HG03103 (cell line): ENCODE measurements at regions not wholly inside any gene's neighbourhood (a gene's known extent, or its start where the extent isn't known, plus 50 kb on each side); places are given as distances from the start of the nearest gene placed in this dataset.

Experiments used
- ATAC-seq: cut with Tn5 transposase; IDR thresholded peaks from one replicate; pipeline ENCODE4 v1.9.1; 2021; ENCODE audit warnings: low read depth; ENCODE audit not compliant: unreplicated experiment

DNA sequence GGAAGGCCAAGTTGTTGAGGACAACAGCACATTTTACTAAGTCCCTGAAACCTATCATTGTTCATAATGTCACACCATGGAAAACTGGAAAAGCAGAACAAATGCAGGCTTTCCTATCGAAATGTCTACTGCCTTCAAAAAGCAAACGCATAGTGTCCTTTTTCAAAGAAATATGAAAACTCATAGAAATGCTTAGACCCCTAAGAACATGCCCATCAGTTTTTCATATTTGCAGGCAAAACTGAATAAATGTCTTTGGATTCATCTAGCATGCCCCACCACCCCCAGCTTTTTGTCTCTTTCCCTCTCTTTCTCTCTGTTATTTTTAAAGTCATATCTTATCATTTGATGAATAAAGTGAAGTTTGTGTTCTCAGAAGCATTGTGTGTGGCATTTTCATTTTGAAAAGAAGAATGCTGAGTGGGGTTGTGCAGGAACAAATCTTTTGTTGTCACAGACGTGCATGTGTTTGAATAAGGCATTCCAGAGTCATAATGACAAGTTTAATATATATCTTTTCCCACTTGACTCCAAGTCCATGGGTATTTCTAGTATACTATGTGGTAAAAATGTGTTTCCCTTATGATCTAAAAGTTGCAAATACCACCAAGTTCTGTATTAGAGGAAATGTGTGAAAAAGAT, 2180.0 kb upstream of the PIK3C3 start:
- no peak for ATAC-seq

DNA sequence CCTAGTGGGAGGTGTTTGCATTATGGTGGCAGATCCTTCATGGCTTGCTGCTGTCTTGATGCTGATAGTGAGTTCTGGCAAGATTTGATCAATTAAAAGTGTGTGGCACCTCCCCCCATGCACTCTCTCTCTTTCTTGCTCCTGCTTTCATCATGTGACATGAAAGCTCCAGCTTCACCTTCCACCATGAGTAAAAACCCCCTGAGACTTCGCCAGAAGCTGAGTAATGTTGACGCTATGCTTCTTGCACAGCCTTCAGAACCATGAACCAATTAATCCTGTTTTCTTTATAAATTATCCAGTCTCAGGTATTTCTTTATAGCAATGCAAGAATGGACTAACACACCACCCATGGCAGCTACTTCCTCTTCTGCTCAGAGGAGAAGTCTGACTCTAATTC, 2181.4 kb upstream of the PIK3C3 start:
- no peak for ATAC-seq

DNA sequence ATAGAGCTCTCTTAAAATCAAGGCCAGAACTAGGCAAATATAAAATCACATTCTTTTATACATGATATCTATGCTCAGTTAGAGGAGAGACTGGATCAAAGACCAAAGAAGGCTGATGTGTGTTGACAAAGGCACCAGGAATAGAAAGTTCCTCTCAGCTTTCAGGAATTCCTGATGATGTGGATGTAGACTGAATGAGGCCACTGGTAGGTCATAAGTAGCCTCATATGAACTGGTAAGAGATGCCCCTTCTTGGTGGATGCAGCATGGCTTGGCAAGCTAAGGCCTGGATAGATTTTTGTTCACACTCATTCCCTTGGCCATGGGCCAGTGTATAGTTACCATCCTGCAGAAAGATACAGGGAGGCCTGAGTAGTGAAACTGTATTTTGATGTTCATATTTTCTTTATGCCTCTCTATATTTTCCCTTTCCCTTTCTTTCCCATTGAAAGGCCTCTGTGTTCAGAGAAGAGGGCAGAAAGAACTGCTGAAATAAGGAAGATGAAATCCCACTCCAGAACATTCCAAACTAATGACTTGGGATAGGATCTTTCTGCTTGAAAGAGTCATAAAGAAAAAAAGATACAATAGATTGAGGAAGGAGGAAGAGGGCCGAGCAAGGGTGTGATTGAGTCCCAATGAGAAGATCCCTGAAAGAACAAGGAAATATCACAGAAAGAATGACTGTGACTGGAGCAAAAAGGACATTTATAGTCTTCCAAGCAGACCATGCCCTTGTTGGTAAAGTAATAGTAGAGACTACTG, 2182.7 kb upstream of the PIK3C3 start:
- ATAC-seq: no peak

DNA sequence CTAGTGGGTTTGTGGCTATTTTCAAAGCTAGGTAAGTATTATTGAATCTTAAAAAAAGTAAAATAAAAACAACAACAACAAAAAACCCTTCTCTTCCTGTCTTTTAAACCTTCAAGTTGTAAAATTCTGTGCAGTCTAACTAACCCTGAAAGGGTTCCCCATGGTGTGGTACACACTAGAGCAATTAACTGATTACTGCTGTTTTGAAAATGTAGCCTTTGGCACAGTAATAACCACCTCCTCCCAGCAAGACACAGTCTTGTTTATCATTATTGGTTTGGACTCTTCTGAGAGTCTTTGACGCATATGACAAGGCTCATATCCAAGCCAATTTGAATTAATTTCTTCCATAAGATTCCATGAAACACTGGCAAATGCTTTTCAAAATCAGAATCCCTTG, 2184.6 kb upstream of the PIK3C3 start:
- no peak for ATAC-seq

DNA sequence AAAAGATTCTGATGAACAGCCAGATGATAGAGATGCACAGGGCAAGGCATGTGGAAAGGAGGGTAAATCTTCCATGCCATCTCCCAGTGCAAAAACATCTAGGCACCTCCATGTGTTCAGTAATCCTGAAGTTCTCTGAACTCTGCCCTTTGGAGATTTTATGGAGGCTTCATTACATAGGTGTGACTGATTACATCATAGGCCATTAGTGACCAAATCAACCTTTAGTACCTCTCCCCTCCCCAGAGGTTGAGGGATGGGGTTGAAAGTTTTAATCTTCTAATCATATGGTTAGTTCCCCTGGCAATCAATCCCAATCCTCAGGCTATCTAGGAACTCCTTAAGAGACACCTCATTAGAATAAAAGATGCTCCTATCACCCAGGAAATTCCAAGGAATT, 2190.2 kb upstream of the PIK3C3 start:
- ATAC-seq: no peak

DNA sequence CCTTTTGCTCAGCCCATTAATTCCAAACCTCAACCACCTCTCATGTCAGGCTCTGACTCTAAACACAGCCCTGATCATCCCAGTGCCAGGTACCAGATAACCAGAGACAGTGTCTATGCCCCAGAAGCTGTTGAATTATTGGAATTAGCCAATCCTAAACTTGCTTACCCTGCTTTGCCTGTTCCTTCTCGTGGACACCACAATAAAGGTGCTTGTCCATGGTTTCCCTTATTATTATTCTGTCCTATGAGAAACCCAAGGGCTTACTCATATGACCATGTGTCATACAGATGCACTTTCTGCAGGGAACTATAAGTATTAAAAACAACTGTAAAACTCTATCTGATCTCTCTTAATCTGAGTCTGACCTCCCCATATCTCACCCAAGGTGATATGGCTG, 2193.8 kb upstream of the PIK3C3 start:
- ATAC-seq: no peak

DNA sequence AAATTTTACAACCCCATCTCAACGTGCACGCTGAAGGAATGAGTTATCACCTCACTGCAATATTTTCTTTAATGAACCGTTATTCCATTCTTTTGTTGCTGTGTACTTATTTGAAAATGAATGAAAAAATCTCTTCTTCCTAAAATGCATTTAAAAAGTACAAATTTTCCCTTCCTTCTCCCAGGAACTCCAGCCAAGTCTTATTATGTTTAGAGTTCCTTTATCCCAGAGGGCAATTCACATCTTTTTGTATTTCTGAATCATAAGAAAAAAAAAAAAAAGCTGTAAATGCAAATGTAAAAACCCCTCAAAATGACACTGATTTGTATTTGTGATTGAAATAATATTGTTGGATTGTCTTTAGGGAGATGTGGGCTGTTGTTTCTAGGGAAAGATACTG, 2194.3 kb upstream of the CELF4 start:
- no peak for ATAC-seq

DNA sequence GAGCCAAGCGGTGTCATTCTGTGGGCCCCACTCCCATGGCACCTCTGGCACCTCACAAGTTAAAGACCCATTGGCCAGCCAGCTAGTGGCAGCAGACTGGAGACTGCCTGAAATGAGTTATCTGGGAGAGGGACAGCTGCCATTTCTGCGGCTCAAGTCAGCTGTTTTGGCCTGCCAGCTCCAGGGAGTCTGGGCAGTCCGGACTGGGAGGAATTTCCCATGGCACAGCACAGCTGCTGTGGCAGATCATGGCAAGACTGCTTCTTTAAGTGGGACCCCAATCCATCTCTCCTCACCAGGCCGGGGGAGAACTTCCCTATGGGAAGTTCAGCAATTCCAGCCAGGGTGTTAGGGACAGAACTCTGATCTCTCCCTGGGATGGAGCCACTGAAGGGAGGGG, 2187.6 kb upstream of the CELF4 start:
- ATAC-seq: no peak

DNA sequence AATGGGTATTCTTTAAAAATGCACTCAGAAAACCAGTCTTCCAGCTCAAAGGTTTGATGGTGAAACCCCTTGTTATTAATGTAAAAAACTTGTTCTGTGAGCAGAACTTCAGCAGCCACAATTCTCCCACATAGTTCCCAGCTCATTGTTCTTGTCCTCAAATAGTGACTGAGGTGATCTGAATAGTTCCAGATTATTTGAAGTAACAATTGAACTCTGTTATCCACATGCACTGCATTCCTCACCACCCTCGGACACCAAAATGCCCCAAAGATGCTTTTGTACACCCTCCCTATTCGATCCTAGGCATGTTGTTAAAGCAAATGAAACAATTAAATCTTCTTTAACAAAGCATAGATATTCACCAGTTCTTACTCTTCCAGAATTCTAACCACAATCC, 2186.8 kb upstream of the CELF4 start:
- no peak for ATAC-seq

DNA sequence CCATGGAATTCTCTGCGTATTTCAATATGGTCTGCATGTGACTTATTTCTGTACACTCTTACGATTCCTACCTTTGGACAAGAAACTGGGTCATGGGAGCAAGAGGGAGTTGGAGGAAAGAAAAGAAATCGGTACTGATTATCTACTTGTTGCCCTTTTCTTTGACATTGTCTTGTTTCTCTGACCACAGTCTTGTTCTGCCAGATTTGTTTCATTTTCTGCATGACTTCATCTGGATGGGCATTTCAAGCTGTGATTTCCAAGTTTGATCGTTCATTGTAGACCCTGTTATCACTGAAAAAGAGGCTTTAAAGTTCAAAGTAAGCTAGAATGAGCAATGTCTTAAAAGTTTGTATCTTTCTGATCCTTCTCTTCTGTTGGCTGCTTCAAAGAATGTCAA, 2186.3 kb upstream of the CELF4 start:
- ATAC-seq: no peak

DNA sequence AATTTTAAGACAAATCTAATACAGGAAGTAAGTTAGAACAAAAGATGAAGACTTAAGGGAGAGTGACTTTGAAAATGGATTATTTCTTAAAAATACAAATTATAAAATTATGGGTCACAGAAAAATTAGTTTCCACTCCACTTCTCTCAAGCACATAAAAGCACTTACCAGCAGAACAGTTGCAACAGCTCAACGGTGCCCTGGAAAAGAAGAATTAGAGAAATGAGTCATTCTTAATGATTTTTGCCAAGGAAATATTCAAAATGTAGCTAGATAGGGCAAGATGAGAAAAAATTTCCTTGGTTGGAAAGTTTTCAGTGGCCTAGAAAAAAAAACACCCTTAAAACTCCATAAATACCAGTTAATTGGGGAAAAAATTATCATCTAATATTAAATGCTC, 2185.6 kb upstream of the CELF4 start:
- ATAC-seq: no peak

DNA sequence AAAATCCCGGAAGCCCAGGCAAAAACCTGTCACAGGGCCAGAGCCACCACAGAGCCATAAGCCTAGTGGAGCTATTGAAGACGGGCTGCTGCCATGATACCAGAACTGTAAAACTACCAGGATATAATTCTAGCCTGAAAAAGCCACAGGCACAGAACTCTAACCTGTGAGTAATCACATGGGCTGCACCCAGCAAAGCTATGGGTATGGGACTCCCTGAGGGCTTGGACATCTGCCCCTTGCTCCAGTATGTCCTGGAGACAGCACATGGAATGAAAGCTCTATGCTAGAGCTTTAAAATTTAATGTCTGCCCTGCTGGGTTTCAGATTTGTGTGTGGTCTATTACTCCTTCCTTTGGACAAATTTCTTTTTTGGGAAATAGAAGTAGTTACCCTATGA, 2183.6 kb upstream of the CELF4 start:
- ATAC-seq: no peak

DNA sequence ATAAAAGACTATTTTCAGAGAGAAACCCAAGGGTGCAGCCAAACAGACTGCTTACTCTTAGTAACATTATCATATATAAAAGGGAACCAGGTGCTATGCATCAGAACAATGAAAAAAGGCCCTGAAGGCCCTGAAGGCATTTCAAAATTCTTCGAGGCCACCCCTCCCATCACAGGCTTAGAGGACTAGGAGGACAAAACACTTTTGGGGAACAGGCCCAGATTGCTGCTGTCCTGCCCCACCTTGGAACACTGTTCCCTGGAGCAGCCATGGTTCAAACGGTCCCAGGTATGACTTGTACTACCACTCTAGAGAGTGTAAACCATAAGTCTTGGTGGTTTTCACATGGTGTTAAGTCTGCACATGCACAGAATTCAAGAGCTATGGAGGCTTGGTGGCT, 2183.1 kb upstream of the CELF4 start:
- no peak for ATAC-seq

DNA sequence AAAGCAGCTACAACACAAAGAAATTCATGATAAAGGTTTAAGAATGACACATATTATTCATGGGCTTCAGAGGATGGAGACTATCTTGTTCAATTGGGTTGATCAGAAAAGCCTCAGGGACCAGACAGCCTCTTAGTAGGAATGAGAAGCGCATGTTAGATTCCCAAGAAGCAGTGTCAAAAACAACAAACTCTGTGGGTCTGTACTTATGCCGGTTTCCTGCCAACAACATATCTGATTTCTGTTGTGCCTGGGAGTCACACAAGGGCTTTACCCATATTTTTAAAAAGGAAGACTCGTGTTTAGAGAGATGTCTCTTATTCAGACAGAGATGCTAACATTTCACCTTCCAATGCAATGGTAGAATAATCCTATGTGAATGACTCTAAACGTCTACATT, 2180.6 kb upstream of the CELF4 start:
- ATAC-seq: no peak

DNA sequence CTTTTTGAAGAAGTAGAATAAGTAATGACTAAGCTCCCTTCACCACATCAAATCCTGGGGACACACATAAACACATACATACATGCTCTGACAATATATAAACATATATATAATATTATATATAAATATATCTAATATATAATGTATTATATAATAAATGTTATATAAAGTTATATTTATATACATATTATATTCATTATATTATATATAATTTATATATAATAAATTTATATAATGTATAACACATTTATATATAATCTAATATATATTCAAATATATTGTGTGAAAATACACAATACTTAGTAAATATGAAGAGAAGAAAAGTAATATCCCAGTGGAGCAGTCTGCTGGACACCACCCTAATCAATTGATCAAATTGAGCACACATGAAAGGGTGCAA, 2177.9 kb upstream of the CELF4 start:
- ATAC-seq: no peak

DNA sequence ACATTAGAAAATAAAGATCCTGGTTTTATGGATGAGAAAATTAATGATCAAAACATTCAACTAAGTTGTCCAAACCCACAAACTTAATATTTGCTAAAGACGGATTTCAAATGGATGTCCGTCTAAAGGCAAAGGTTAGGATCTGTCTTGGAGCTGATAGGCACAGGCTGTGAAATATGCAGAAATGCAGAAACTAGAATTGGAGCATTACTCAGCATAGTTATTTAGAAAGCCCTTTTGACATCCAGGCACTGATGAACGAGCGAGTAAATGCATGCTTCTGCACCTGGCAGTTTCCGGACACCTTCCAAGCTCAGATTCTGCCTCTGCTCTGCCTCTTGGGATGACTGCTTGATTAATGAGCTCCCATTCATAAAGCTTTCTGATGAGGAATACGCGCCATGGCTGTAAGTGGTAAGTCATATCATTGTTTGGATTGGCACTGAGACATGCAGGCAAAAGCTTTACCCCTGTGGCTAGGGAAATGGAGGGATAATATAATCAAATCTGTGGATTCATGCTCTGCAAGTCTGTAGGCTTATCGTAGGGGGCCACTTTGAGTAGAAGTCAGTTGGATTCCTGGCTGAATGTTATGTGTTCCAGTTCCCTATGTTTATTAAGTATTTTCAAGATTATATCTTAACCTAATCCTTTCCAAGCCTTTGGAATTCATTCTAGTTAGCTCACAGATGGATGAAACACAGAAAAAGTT, 2176.3 kb upstream of the CELF4 start:
- ATAC-seq: no peak

DNA sequence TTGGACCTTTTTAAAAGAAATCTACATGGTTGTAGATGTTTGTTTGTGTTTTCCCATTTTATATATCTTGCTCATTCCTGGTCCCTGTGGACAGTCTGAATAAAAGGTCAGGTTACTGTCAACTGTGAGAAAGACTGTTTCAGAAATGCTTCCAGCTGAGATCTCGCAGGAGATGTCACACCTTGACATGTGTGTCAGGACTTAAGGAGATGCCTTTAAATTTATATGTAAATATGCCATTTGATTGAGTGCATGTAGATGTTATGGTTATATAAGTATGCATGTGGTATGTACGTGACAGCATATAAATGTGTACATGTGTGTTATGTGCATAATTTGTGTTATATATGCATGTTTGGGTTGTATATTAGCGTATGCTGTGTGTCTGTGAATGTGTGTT, 2172.3 kb upstream of the CELF4 start:
- ATAC-seq: no peak

DNA sequence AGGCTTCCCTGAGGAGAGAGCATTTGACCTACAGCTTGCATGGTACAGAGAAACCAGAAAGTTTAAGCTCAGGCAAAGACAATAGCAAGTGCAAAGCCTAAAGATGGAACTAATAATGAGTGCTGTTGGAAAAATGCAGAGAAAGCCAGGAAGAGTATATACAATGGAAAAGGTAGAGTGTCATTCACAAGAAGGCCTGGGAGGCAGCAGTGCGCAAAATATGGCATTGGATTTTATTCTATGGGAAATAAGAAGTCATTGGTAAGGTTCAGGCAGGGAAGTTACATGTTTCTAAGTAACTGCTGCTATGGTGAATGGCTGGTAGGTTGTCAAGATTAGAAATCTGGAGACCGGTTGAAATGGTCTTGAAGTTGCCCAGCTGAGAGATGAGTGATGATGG, 2167.3 kb upstream of the CELF4 start:
- no peak for ATAC-seq

DNA sequence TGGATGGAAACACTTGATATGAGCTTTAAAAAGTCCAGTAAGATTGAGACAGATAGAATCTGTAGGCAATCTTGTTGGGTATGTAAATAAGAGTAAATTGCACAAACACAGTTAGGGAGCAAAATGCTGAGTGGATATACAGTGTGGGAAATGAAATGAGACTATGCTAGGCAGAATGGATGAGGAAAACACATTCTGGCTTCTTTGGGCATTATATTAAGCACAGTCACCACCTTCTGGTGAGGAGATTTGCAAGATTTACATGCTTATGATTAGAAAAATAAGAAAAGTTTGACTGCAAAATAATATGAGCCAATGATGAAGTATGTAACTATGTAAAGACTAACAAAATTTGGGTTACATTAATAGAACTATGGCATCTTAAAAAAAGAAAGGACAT, 2165.0 kb upstream of the CELF4 start:
- ATAC-seq: no peak

DNA sequence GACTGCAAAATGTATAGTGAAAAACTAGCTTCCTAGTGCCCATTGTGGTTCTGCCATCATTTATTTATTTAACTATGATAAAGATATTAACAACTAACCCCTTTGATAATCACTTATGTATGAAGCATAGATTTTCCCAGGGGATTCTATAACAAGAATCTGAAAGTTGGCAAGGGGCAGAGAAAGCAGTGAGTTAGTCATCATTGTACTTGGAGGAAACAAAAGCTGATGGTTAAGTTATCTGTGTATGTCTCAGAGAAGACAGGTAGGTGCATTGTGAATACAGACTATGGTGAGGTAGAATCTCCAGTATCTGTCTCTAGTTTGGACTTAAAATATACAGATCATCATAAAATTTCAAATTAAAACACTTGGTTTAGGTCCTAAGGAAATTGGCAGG, 2159.1 kb upstream of the CELF4 start:
- no peak for ATAC-seq

DNA sequence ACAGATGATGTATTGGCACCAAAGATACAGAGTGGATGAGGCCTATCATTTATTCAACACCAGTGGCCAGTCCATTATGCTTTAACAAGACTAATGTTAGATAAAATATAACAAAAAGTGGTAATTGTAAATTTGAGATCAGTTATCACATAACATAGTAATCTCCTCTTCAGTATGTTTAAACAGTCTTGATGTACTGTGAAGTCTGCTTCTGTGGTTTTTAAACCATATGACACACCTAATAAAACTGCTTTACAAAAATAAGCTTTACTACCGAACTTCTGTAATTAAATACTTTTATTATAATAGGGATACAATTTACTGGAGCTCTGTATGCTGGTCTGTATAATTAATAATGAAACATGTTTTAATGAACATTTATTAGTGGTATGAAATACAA, 2156.1 kb upstream of the CELF4 start:
- no peak for ATAC-seq

DNA sequence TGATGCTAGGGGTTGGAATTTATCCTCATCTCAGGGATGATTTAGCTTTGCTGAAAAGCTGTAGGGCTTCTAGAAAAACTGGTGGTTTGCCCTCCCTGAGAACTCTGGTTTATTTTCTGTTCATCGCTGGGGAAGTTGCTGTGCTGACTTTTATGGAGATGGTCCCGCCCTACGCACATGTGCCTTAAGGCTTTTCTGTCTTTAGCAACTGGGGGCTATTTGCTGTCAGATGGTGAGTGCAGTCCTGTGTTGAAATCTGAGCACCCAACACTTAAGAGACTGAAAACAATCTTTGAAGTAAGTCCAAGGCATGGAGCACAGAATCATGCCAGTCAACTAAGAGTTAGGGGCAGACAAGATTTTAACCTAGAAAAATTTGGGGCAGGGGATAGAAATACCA, 2148.4 kb upstream of the CELF4 start:
- no peak for ATAC-seq
